Neuronal stem cell (in vitro differentiated cells): ENCODE measurements at regions not wholly inside any gene's neighbourhood (a gene's known extent, or its start where the extent isn't known, plus 50 kb on each side); places are given as distances from the start of the nearest gene placed in this dataset.

ENCODE experiments used
- DNase-seq: peaks from one replicate; pipeline ENCODE4 v3.0.0-alpha.2; 2013; ENCODE audit warnings: low spot score
- H2AFZ ChIP-seq: one replicate; pipeline ENCODE4 v1.6.1; 2013; ENCODE audit warnings: mild to moderate bottlenecking, low read length, inconsistent platforms
- H2AK5ac ChIP-seq: 2 replicates; pipeline ENCODE4 v1.6.1; 2013; ENCODE audit warnings: low read depth, mild to moderate bottlenecking, inconsistent platforms, low read length, moderate library complexity, mixed read lengths
- H2BK120ac ChIP-seq: 2 replicates; pipeline ENCODE4 v1.6.1; 2013; ENCODE audit warnings: low read depth, mild to moderate bottlenecking, inconsistent platforms, low read length, moderate library complexity, mixed read lengths
- H2BK12ac ChIP-seq: one replicate; pipeline ENCODE4 v1.6.1; 2013; ENCODE audit warnings: low read length, inconsistent platforms
- H2BK15ac ChIP-seq: 2 replicates; pipeline ENCODE4 v1.6.1; 2013; ENCODE audit warnings: mild to moderate bottlenecking, low read length, inconsistent platforms, mixed read lengths
- H2BK5ac ChIP-seq: one replicate; pipeline ENCODE4 v1.6.1; 2013; ENCODE audit warnings: inconsistent platforms, mild to moderate bottlenecking, low read length, moderate library complexity
- H3K14ac ChIP-seq: one replicate; pipeline ENCODE4 v1.6.1; 2013; ENCODE audit warnings: low read length, inconsistent platforms
- H3K18ac ChIP-seq: 2 replicates; pipeline ENCODE4 v1.6.1; 2013; ENCODE audit warnings: low read length, inconsistent platforms
- H3K23ac ChIP-seq: 2 replicates; pipeline ENCODE4 v1.6.1; 2013; ENCODE audit warnings: low read depth, mild to moderate bottlenecking, mixed read lengths, low read length, inconsistent platforms; ENCODE audit not compliant: poor library complexity
- H3K27ac ChIP-seq: replicated peaks from 3 replicates; pipeline ENCODE4 v1.5.1; 2013; ENCODE audit warnings: low read length, inconsistent platforms
- H3K27me3 ChIP-seq, 3 experiments: 2 replicates each; pipeline ENCODE4 v1.6.1; 2013; ENCODE audit warnings: low read length in 3 of 3, mild to moderate bottlenecking in 2 of 3, inconsistent platforms in 1 of 3, low read depth in 1 of 3, mixed read lengths in 1 of 3, moderate library complexity in 1 of 3; ENCODE audit not compliant: control insufficient read depth in 3 of 3, insufficient read depth in 3 of 3
- H3K36me3 ChIP-seq, 2 donors: replicated peaks in 1 of 2; 2 replicates each; pipeline ENCODE4 v1.6.1; 2013; ENCODE audit warnings: low read length in 2 of 2; ENCODE audit not compliant: control insufficient read depth in 2 of 2, insufficient read depth in 2 of 2
- H3K4ac ChIP-seq: 2 replicates; pipeline ENCODE4 v1.6.1; 2013; ENCODE audit warnings: inconsistent platforms, mild to moderate bottlenecking, low read length, moderate library complexity
- H3K4me1 ChIP-seq, 2 donors: 1 replicate in 1 of 2; 2 replicates in 1 of 2; pipeline ENCODE4 v1.6.1; 2013; ENCODE audit warnings: low read length in 2 of 2, low read depth in 1 of 2; ENCODE audit not compliant: control insufficient read depth in 2 of 2, insufficient read depth in 1 of 2
- H3K4me2 ChIP-seq: one replicate; pipeline ENCODE4 v1.6.1; 2013; ENCODE audit warnings: mild to moderate bottlenecking, low read length, inconsistent platforms; ENCODE audit not compliant: insufficient read depth, poor library complexity, severe bottlenecking
- H3K4me3 ChIP-seq, 2 donors: 2 replicates each; pipeline ENCODE4 v1.5.1; 2013; ENCODE audit warnings: low read length in 2 of 2, mild to moderate bottlenecking in 2 of 2, inconsistent platforms in 1 of 2, moderate library complexity in 1 of 2
- H3K79me1 ChIP-seq: one replicate; pipeline ENCODE4 v1.6.1; 2013; ENCODE audit warnings: low read depth, mild to moderate bottlenecking, inconsistent platforms, low read length, moderate library complexity
- H3K9ac ChIP-seq: one replicate; pipeline ENCODE4 v1.6.1; 2013; ENCODE audit warnings: mild to moderate bottlenecking, low read depth, low read length, inconsistent platforms; ENCODE audit not compliant: poor library complexity
- H3K9me3 ChIP-seq, 2 donors: replicated peaks in 1 of 2; 2 replicates each; pipeline versions ENCODE3 to v1.6.1; 2013; ENCODE audit warnings: low read length in 2 of 2, mild to moderate bottlenecking in 2 of 2, inconsistent platforms in 1 of 2, low read depth in 1 of 2, mixed read lengths in 1 of 2, moderate library complexity in 1 of 2; ENCODE audit not compliant: control insufficient read depth in 2 of 2, insufficient read depth in 1 of 2
- H4K8ac ChIP-seq: one replicate; pipeline ENCODE4 v1.6.1; 2013; ENCODE audit warnings: low read depth, mild to moderate bottlenecking, inconsistent platforms, low read length, moderate library complexity
- H4K91ac ChIP-seq: one replicate; pipeline ENCODE4 v1.6.1; 2013; ENCODE audit warnings: low read length, low read depth, mild to moderate bottlenecking, inconsistent platforms; ENCODE audit not compliant: poor library complexity
- WGBS, 2 donors: extraction: QIAGEN DNeasy Blood & Tissue Kit; methylation state at CpG; one replicate each; pipeline ENCODE4 v1.1.7; 2013; ENCODE audit warnings: missing lambda C conversion rate in 2 of 2, mixed read lengths in 1 of 2; ENCODE audit not compliant: insufficient read length in 2 of 2, insufficient replicate concordance in 1 of 2; ENCODE audit errors: extremely low coverage in 2 of 2; 5-methylcytosine and 5-hydroxymethylcytosine counted together

- Histone ChIP-seq H4K8ac (no peak overlapping the region), H3K27ac (no peak overlapping the region), H3K36me3 (no peaks in the 10 kb centered on the region), H3K9me3 (no peaks in the 10 kb centered on the region), H3K14ac (no peak overlapping the region), H3K4me1 (peaks cover 0 to 8% of the 10 kb centered on the region in 2 donors), H3K9ac (no peak overlapping the region), H2BK12ac (no peak overlapping the region), H3K4me3 (no peak overlapping the region), H2AFZ (no peak overlapping the region), H3K79me1 (no peaks in the 10 kb centered on the region), H2AK5ac (no peak overlapping the region), H3K27me3 (no peaks in the 10 kb centered on the region), H3K4me2 (no peak overlapping the region), H3K18ac (peak overlapping the region; percentile 15), H2BK5ac (no peak overlapping the region), H4K91ac (no peak overlapping the region), H3K4ac (no peak overlapping the region), H2BK15ac (no peak overlapping the region), H2BK120ac (no peak overlapping the region), H3K23ac (no peak overlapping the region)
- 100% methylated on average over 1 of the region's 5 CpGs; no CpG with 5 or more reads in 1 of the 2 donors for WGBS, 2 donors
- no peak for DNase-seq
These were observed 100.4 kb upstream of the SRRM4 start for GRCh38 chr12:118880720-118881493.

- Histone ChIP-seq H3K23ac (no peak overlapping the region), H3K14ac (no peak overlapping the region), H2BK120ac (no peak overlapping the region), H2AK5ac (no peak overlapping the region), H3K18ac (no peak overlapping the region), H3K79me1 (no peaks in the 10 kb centered on the region), H4K8ac (no peak overlapping the region), H4K91ac (no peak overlapping the region), H2BK12ac (no peak overlapping the region), H3K9ac (no peak overlapping the region), H2BK15ac (no peak overlapping the region), H3K4me3 (no peak overlapping the region), H3K4ac (no peak overlapping the region), H3K27ac (no peak overlapping the region), H2BK5ac (no peak overlapping the region), H3K36me3 (no peaks in the 10 kb centered on the region), H3K4me1 (peaks cover 0 to 8% of the 10 kb centered on the region in 2 donors), H2AFZ (no peak overlapping the region), H3K4me2 (no peak overlapping the region), H3K9me3 (no peaks in the 10 kb centered on the region), H3K27me3 (no peaks in the 10 kb centered on the region)
- DNase-seq: no peak
- no CpG with 5 or more reads among the region's 1 CpG for WGBS, 2 donors
These were observed 97.1 kb upstream of the SRRM4 start for GRCh38 chr12:118884226-118884625.

- Histone ChIP-seq H3K4me3 (no peak overlapping the region), H4K8ac (no peak overlapping the region), H3K4ac (no peak overlapping the region), H3K79me1 (no peaks in the 10 kb centered on the region), H3K18ac (no peak overlapping the region), H2BK5ac (no peak overlapping the region), H3K9ac (no peak overlapping the region), H2BK15ac (no peak overlapping the region), H3K23ac (no peak overlapping the region), H2AK5ac (no peak overlapping the region), H3K36me3 (no peaks in the 10 kb centered on the region), H3K9me3 (no peaks in the 10 kb centered on the region), H2AFZ (no peak overlapping the region), H2BK12ac (no peak overlapping the region), H3K27ac (no peak overlapping the region), H2BK120ac (no peak overlapping the region), H3K4me2 (no peak overlapping the region), H3K14ac (no peak overlapping the region), H3K4me1 (no peaks in the 10 kb centered on the region), H4K91ac (no peak overlapping the region), H3K27me3 (no peaks in the 10 kb centered on the region)
- no peak for DNase-seq
- WGBS, 2 donors: no CpG with 5 or more reads among the region's 1 CpG
These were observed 80.3 kb upstream of the SRRM4 start for GRCh38 chr12:118900993-118901392.

GRCh38 chr12:118908811-118909210, 72.5 kb upstream of the SRRM4 start:
- Histone ChIP-seq H3K4me1 (no peaks in the 10 kb centered on the region), H2BK12ac (no peak overlapping the region), H3K79me1 (no peaks in the 10 kb centered on the region), H3K4me2 (no peak overlapping the region), H3K18ac (no peak overlapping the region), H2BK120ac (no peak overlapping the region), H3K27ac (no peak overlapping the region), H3K23ac (no peak overlapping the region), H3K27me3 (no peaks in the 10 kb centered on the region), H3K14ac (no peak overlapping the region), H2BK15ac (no peak overlapping the region), H3K9ac (no peak overlapping the region), H2AK5ac (no peak overlapping the region), H4K91ac (no peak overlapping the region), H3K36me3 (no peaks in the 10 kb centered on the region), H2BK5ac (no peak overlapping the region), H3K4me3 (no peak overlapping the region), H3K4ac (no peak overlapping the region), H2AFZ (no peak overlapping the region), H3K9me3 (no peaks in the 10 kb centered on the region), H4K8ac (no peak overlapping the region)
- no CpG with 5 or more reads among the region's 8 CpGs for WGBS, 2 donors
- no peak for DNase-seq
